Osteocyte (in vitro differentiated cells): ENCODE measurements at regions not wholly inside any gene's neighbourhood (a gene's known extent, or its start where the extent isn't known, plus 50 kb on each side); places are given as distances from the start of the nearest gene placed in this dataset.

Experiments used
- DNase-seq: peaks from one replicate; pipeline ENCODE4 v3.0.0; 2021; ENCODE audit warnings: mixed read lengths; ENCODE audit not compliant: unreplicated experiment; ENCODE audit errors: extremely low spot score
- H3K27ac Mint-ChIP-seq: one replicate; pipeline ENCODE4 v1.8.0; 2021; ENCODE audit warnings: mild to moderate bottlenecking, mixed read lengths; ENCODE audit not compliant: unreplicated experiment
- H3K27me3 Mint-ChIP-seq: one replicate; pipeline ENCODE4 v1.8.0; 2021; ENCODE audit warnings: mixed read lengths; ENCODE audit not compliant: unreplicated experiment
- H3K36me3 Mint-ChIP-seq: one replicate; pipeline ENCODE4 v1.8.0; 2021; ENCODE audit warnings: mixed read lengths; ENCODE audit not compliant: unreplicated experiment
- H3K4me1 Mint-ChIP-seq: one replicate; pipeline ENCODE4 v1.8.0; 2021; ENCODE audit warnings: mixed read lengths; ENCODE audit not compliant: unreplicated experiment
- H3K4me3 Mint-ChIP-seq: one replicate; pipeline ENCODE4 v1.8.0; 2021; ENCODE audit warnings: mild to moderate bottlenecking, moderate library complexity, mixed read lengths; ENCODE audit not compliant: unreplicated experiment
- H3K9me3 Mint-ChIP-seq: one replicate; pipeline ENCODE4 v1.8.0; 2021; ENCODE audit warnings: mixed read lengths; ENCODE audit not compliant: unreplicated experiment
- TF ChIP-seq, protein P1 (sequence below): fragments of 200-600 bp; sonication (generic); IDR thresholded peaks from 2 replicates; pipeline ENCODE4 v1.5.0; 2021; ENCODE audit warnings: antibody characterized with exemption, mild to moderate bottlenecking, moderate library complexity

DNA sequence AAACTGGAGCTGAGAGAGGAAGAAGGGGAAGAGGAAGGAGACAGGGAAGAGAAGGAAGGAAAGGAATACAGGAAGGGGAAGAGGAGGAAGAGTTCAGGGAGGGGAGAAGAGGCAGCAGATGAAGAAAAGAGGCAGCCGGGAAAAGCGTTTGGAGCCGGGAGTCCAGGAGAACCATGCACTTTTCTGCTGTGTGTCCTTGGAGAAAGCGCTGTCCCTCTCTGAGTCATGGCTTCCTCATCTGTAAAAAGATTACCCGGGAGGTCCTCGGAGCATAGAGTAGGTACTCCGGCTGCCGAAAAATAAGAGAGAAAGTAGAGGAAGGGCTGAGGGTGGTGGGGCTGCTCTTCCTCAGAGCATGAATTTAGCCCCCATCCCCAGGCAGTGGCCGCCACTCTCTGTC lies 226.9 kb downstream of the MN1 start:
- H3K4me1 Mint-ChIP-seq, result peaks cover 57% of the 10 kb centered on the region
- no peaks in the 10 kb centered on the region for H3K36me3 Mint-ChIP-seq
- peaks cover 6% of the 10 kb centered on the region for H3K27me3 Mint-ChIP-seq
- no peak overlapping the region for H3K4me3 Mint-ChIP-seq
- peaks cover 5% of the 10 kb centered on the region for H3K9me3 Mint-ChIP-seq
- H3K27ac Mint-ChIP-seq, result no peak overlapping the region
- DNase-seq, result no peak
- TF ChIP-seq, protein P1, sequence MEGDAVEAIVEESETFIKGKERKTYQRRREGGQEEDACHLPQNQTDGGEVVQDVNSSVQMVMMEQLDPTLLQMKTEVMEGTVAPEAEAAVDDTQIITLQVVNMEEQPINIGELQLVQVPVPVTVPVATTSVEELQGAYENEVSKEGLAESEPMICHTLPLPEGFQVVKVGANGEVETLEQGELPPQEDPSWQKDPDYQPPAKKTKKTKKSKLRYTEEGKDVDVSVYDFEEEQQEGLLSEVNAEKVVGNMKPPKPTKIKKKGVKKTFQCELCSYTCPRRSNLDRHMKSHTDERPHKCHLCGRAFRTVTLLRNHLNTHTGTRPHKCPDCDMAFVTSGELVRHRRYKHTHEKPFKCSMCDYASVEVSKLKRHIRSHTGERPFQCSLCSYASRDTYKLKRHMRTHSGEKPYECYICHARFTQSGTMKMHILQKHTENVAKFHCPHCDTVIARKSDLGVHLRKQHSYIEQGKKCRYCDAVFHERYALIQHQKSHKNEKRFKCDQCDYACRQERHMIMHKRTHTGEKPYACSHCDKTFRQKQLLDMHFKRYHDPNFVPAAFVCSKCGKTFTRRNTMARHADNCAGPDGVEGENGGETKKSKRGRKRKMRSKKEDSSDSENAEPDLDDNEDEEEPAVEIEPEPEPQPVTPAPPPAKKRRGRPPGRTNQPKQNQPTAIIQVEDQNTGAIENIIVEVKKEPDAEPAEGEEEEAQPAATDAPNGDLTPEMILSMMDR, result no peak

DNA sequence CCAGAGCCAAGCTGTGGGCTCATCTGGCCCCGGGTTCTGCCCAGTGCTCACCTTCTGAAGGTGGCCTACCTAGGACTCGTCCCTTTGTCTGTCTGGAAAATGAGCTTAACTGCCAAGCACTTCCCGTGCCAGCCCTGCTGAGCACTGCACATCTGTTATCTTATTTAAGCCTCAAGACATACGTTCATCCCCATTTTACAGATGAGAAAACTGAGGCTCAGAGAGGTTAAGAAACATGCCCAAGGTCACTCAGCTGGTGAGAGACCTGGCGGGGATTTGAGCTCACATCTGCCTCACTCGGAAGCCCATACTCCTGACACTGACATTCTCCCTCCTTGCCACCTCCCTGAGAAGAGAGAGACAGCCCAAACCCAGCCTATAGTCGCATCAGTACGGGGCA lies 226.2 kb downstream of the MN1 start:
- Mint-ChIP-seq H3K27me3 (peaks cover 6% of the 10 kb centered on the region), H3K27ac (no peak overlapping the region), H3K4me1 (peaks cover 57% of the 10 kb centered on the region), H3K9me3 (peaks cover 5% of the 10 kb centered on the region), H3K36me3 (no peaks in the 10 kb centered on the region), H3K4me3 (no peak overlapping the region)
- DNase-seq, result no peak
- TF ChIP-seq, protein P1, result no peak

DNA sequence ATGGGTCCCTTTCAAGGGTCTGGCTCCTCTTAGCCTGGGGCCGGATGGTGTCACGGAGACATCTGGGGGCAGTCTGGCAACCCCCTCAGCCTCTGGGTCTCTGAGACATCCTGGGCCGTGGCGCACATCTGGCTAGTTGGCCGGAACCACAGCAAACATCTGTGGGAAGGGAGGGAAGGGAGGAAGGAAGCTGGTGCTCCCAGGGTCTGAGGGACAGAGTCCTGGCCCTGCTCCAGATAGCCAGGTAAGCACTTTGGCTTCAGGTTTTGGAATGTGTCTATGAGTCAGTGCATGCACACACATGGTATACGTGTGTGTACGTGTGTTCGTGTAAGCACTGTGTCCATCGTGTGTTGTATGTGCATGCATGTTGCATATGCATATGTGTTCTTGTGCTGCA lies 225.1 kb downstream of the MN1 start:
- Mint-ChIP-seq H3K4me1 (peaks cover 55% of the 10 kb centered on the region), H3K27ac (peak overlapping the region; percentile 89), H3K9me3 (peaks cover 5% of the 10 kb centered on the region), H3K36me3 (no peaks in the 10 kb centered on the region), H3K27me3 (no peaks in the 10 kb centered on the region), H3K4me3 (no peak overlapping the region)
- no peak for DNase-seq
- TF ChIP-seq, protein P1, result no peak

DNA sequence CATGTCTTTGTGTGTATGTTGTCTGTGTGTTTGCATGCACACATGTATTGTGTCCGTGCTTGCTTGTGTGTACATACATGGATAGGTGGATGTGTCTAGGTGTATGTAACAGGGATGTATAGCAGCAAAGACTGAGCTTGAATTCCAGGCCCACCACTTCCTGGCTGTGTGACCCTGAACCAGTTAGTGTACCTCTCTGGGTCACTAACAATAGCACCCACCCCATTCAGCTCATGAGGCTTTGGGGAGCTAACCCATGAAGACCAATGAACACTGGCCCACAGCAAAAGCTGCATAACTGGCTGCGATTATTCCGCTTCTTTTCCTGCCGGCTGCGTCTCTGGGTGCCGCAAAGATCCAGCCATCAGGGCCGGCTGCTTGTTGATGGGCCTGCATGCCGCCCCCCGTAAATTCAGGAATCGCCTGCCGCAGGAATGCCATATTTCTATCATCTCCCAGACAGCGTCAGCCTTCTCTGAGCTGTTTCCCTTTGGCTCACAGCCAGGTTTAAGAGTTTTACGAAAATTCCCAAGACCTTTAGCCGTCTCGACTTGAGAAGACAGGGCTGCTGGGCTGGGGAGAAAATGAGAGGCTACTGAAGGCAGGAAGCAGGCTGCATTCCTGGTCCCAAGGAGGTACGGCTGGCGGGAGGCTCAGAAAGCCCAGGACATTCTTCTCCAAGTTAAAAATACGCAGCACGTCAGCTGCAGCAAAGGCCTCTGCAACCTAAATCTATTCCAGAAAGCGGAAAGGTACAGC lies 224.6 kb downstream of the MN1 start:
- H3K4me1 Mint-ChIP-seq, result peaks cover 49% of the 10 kb centered on the region
- TF ChIP-seq, protein P1, result no peak
- H3K27ac Mint-ChIP-seq, result peak overlapping the region; percentile 89
- H3K36me3 Mint-ChIP-seq, result no peaks in the 10 kb centered on the region
- no peaks in the 10 kb centered on the region for H3K27me3 Mint-ChIP-seq
- H3K9me3 Mint-ChIP-seq, result peaks cover 5% of the 10 kb centered on the region
- no peak overlapping the region for H3K4me3 Mint-ChIP-seq
- no peak for DNase-seq

DNA sequence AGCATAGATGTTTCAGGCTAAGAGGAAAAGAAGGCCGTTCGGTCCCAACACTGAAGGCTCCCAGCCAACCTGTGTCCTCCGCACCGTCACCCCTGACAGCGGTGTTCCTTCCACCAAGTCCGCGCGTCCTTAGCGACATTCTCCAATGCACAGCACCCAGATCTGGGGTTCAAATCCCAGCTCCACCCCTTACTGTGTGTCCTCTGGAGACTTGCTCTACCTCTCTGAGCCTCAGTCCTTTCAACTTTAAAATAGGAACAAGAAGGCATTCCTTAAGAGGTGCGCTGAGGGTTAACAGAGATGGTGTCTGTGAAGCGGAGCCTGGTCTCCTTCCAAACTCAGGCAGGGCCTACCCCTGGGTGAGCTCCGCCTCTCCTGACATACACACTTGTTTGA lies 224.0 kb downstream of the MN1 start:
- Mint-ChIP-seq H3K4me1 (peaks cover 45% of the 10 kb centered on the region), H3K4me3 (no peak overlapping the region), H3K9me3 (no peaks in the 10 kb centered on the region), H3K36me3 (no peaks in the 10 kb centered on the region), H3K27ac (peak overlapping the region; percentile 89), H3K27me3 (no peaks in the 10 kb centered on the region)
- TF ChIP-seq, protein P1, result no peak
- no peak for DNase-seq
